Fibroblast of pulmonary artery (primary cell): ENCODE measurements at regions not wholly inside any gene's neighbourhood (a gene's known extent, or its start where the extent isn't known, plus 50 kb on each side); places are given as distances from the start of the nearest gene placed in this dataset.

Experiments
- DNase-seq: peaks from one replicate; pipeline ENCODE4 v3.0.0-alpha.2; 2010; ENCODE audit warnings: low read depth
- H3K4me3 ChIP-seq: replicated peaks from 2 replicates; pipeline ENCODE4 v1.5.1; 2011; ENCODE audit warnings: low read depth, mild to moderate bottlenecking, control low read depth, low read length, moderate library complexity
- CTCF ChIP-seq: IDR thresholded peaks from 2 replicates; pipeline ENCODE4 v1.5.1; 2011; ENCODE audit warnings: mild to moderate bottlenecking, control low read depth, low read length, inconsistent platforms; ENCODE audit errors: missing control alignments

- no peak for TF ChIP-seq CTCF
These were observed 1310.8 kb upstream of the WWC1 start for GRCh38 chr5:166980666-166981065.

GRCh38 chr5:166982226-166982625, 1309.2 kb upstream of the WWC1 start:
- TF ChIP-seq CTCF: no peak
- no peak for DNase-seq
- no peak overlapping the region for H3K4me3 ChIP-seq

More at GRCh38 chr5:166980666-166981065, 1310.8 kb upstream of the WWC1 start:
- H3K4me3 ChIP-seq: no peak overlapping the region
- DNase-seq: no peak

GRCh38 chr5:166991601-166992000, 1299.8 kb upstream of the WWC1 start:
- no peak for TF ChIP-seq CTCF
- DNase-seq: no peak
- no peak overlapping the region for H3K4me3 ChIP-seq

GRCh38 chr5:166992108-166992507, 1299.3 kb upstream of the WWC1 start:
- TF ChIP-seq CTCF: no peak
- DNase-seq: no peak
- no peak overlapping the region for H3K4me3 ChIP-seq

- DNase-seq: no peak
These were observed 1298.3 kb upstream of the WWC1 start for GRCh38 chr5:166992874-166993722.

GRCh38 chr5:166994226-166994625, 1297.2 kb upstream of the WWC1 start:
- DNase-seq: no peak
- no peak for TF ChIP-seq CTCF
- no peak overlapping the region for H3K4me3 ChIP-seq

More at GRCh38 chr5:166992874-166993722, 1298.3 kb upstream of the WWC1 start:
- TF ChIP-seq CTCF: no peak
- no peak overlapping the region for H3K4me3 ChIP-seq

- no peak for DNase-seq
- TF ChIP-seq CTCF: no peak
- no peak overlapping the region for H3K4me3 ChIP-seq
These were observed 1290.2 kb upstream of the WWC1 start for GRCh38 chr5:167001246-167001645.
